ENCODE measurements at regions not wholly inside any gene's neighbourhood (a gene's known extent, or its start where the extent isn't known, plus 50 kb on each side); places are given as distances from the start of the nearest gene placed in this dataset.

DNA sequence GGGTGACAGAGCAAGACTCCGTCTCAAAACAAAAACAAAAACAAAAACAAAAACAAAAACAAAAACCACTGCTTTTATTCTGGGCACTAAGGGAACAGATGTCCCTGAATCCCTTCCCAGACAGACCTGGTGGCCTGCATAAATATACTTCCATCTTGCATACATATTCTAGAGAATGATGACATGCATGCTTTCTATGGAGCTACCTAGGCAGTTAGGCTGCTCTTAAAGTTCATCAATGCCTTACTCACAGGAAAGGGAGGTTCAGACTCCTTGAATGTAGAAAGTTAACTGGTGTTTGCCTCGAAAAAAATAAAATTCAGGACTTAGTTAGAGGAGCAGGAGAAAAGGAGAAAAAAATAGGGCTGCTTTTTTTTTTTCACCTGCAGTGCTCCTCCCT is 72.6 kb downstream of the C3orf38 start:
- Mint-ChIP-seq H3K27me3 (ENCODE audit: low read depth) (peaks cover 15% of the 10 kb centered on the region), H3K4me1 (ENCODE audit: low read depth) (no peaks in the 10 kb centered on the region), H3K9me3 (ENCODE audit: low read depth) (no peaks in the 10 kb centered on the region), H3K27ac (ENCODE audit: unreplicated experiment) (no peak overlapping the region), H3K4me3 (ENCODE audit: unreplicated experiment) (no peak overlapping the region), H3K36me3 (ENCODE audit: low read depth) (no peaks in the 10 kb centered on the region)
- DNase-seq (ENCODE audit: low spot score) = no peak
- TF ChIP-seq, protein P1, sequence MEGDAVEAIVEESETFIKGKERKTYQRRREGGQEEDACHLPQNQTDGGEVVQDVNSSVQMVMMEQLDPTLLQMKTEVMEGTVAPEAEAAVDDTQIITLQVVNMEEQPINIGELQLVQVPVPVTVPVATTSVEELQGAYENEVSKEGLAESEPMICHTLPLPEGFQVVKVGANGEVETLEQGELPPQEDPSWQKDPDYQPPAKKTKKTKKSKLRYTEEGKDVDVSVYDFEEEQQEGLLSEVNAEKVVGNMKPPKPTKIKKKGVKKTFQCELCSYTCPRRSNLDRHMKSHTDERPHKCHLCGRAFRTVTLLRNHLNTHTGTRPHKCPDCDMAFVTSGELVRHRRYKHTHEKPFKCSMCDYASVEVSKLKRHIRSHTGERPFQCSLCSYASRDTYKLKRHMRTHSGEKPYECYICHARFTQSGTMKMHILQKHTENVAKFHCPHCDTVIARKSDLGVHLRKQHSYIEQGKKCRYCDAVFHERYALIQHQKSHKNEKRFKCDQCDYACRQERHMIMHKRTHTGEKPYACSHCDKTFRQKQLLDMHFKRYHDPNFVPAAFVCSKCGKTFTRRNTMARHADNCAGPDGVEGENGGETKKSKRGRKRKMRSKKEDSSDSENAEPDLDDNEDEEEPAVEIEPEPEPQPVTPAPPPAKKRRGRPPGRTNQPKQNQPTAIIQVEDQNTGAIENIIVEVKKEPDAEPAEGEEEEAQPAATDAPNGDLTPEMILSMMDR (IDR thresholded peaks at IDR 0.05) = no peak

DNA sequence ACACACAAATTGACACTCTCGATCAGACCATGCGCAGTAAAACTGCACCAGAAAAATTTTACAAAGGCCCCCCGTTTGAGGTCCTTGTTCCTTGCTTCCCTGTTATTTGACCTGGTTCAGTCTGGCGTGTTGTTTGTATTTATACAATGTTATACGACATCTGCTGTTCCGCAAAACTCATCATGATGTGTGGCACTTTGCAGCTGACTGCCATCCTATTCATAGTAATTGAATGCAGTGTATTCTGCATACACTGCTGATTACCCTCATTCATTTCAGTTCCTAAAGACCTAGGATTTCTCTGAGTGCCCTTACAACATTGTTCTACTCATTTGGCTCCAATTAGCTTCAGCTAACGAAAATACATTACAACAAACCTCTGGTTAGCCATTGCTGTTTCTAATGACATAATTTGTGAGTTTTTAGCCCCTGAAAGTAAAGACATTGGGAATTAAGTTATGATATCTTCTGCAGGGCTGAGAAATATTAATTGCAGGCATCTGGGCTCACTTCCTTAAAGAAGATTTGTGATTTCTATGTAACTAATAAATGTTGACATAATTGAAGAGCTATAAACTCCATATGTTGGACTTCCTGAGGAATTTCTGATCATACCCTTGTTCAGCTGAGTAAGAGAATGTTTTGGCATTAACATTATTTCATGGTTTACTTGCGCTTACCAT is 75.7 kb downstream of the C3orf38 start:
- Mint-ChIP-seq H3K36me3 (ENCODE audit: low read depth) (no peaks in the 10 kb centered on the region), H3K4me1 (ENCODE audit: low read depth) (no peaks in the 10 kb centered on the region), H3K4me3 (ENCODE audit: unreplicated experiment) (no peak overlapping the region), H3K27ac (ENCODE audit: unreplicated experiment) (no peak overlapping the region), H3K9me3 (ENCODE audit: low read depth) (no peaks in the 10 kb centered on the region), H3K27me3 (ENCODE audit: low read depth) (peaks cover 8% of the 10 kb centered on the region)
- no peak for DNase-seq (ENCODE audit: low spot score)
- TF ChIP-seq, protein P1 (IDR thresholded peaks at IDR 0.05) = no peak

DNA sequence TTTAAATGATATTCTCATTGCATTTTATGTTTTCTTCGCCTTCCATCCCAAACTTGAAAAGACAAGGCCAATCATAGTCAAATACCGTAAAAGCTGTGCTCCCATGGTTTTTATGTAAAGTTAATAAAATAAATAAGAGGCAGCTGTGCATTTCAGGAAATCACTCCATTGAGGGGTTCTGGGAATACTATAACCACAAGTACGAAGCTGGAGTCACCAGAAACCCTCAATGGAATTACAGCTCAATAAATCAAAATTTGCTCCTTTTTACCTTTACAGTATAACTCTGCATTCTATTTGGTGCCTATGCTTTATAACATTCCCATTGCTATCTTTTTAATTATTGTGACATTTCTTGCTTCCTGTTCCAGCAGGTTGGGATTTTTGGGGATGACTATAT is 77.2 kb downstream of the C3orf38 start:
- Mint-ChIP-seq H3K4me1 (ENCODE audit: low read depth) (no peaks in the 10 kb centered on the region), H3K27ac (ENCODE audit: unreplicated experiment) (no peak overlapping the region), H3K4me3 (ENCODE audit: unreplicated experiment) (no peak overlapping the region), H3K27me3 (ENCODE audit: low read depth) (peaks cover 10% of the 10 kb centered on the region), H3K36me3 (ENCODE audit: low read depth) (no peaks in the 10 kb centered on the region), H3K9me3 (ENCODE audit: low read depth) (no peaks in the 10 kb centered on the region)
- TF ChIP-seq, protein P1 (IDR thresholded peaks at IDR 0.05) = no peak
- DNase-seq (ENCODE audit: low spot score) = no peak

DNA sequence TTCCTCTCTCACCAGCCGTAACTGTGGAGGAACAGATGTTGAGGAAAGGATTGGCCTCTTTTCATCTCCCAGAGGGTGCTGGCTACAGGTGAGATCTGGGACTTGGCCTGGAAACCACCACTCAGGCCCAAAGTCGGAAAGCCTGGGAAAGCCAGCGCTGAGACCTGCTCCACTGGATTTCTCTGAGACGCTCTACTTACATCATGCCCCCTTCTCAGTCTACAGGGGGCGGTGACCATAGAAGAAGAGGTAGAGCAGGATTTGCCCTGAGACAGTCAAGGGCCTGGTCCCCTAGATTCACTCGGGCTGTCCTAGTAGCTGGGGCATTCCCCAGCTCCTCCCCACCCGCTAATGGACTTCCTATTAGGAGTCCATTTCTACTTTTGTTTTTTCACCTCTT is 80.9 kb downstream of the C3orf38 start:
- H3K4me1 Mint-ChIP-seq (ENCODE audit: low read depth) = no peaks in the 10 kb centered on the region
- no peaks in the 10 kb centered on the region for H3K36me3 Mint-ChIP-seq (ENCODE audit: low read depth)
- H3K9me3 Mint-ChIP-seq (ENCODE audit: low read depth) = no peaks in the 10 kb centered on the region
- no peak overlapping the region for H3K4me3 Mint-ChIP-seq (ENCODE audit: unreplicated experiment)
- H3K27me3 Mint-ChIP-seq (ENCODE audit: low read depth) = peaks cover 8% of the 10 kb centered on the region
- TF ChIP-seq, protein P1 (IDR thresholded peaks at IDR 0.05) = no peak
- no peak for DNase-seq (ENCODE audit: low spot score)
- no peak overlapping the region for H3K27ac Mint-ChIP-seq (ENCODE audit: unreplicated experiment)

DNA sequence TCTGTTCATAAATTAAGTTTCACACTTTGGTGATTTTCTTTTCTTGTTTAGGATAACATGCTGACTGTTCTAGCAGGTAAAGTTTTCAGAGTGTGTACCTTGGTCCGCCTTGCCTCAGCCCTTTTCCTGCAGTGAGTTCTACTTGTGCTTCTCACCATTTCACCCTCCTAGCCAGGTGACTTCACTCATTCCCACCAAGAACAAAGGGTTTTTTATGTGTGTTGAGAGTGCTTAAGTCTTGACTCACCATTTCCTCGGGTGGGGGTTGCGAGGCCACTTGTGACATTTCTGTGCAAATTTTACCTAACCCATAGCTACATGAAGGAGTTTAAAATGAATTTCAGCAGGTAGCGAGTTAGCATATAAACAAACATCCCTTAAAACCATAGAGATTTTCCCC is 81.4 kb downstream of the C3orf38 start:
- Mint-ChIP-seq H3K4me1 (ENCODE audit: low read depth) (no peaks in the 10 kb centered on the region), H3K36me3 (ENCODE audit: low read depth) (no peaks in the 10 kb centered on the region), H3K27me3 (ENCODE audit: low read depth) (peaks cover 8% of the 10 kb centered on the region), H3K27ac (ENCODE audit: unreplicated experiment) (no peak overlapping the region), H3K9me3 (ENCODE audit: low read depth) (no peaks in the 10 kb centered on the region), H3K4me3 (ENCODE audit: unreplicated experiment) (no peak overlapping the region)
- DNase-seq (ENCODE audit: low spot score) = no peak
- TF ChIP-seq, protein P1 (IDR thresholded peaks at IDR 0.05) = no peak

Data from chondrocyte (in vitro differentiated cells).